ENCODE measurements at regions not wholly inside any gene's neighbourhood (a gene's known extent, or its start where the extent isn't known, plus 50 kb on each side); places are given as distances from the start of the nearest gene placed in this dataset.
"Not testable (repeated sequence)": the region's sequence is repeated elsewhere in the genome, so short reads cannot be mapped to it uniquely, and the experiment has no call there.

GRCh38 chr6:159522877-159523547 is 170.0 kb downstream of the SOD2 start:
- no peak for DNase-seq

DNA sequence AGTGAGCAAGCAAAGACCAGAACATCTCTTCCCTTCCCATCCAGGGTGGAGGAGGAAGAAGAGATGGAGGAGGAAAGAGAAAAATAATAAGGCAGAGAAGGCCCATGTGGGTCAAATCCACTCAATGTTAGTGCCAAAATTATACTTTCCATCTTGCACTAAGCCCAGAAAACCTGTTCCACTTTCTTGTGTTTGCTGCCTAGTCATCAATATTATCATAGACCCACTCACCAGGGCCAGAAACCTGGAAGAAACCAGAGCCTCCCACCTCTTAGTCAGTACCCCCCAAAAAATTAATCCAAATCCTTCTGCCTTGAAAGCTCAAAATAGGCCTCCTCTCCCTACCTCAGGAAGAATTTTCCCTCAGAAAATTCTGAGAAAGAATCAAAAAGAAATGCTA is 171.1 kb downstream of the SOD2 start:
- DNase-seq = no peak

DNA sequence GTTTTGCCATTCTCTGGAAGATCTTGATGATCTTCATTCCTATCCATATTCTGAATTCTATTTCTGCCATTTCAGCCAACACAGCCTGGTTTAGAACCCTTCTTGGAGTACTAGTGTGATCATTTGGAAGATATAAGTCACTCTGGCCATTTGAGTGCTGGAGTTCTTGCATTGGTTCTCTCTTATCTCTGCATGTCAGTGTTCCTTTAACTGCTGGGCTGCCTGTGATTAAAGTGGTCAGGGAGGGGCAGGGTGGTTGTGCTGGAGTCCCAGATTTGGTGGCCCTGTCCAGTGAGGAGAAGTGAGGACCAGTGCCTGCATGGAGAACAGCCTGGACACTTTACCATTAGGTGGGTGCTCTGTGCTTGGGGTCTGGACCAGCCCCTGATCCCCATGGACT is 173.0 kb downstream of the SOD2 start:
- no peak for DNase-seq

- not testable (repeated sequence) for DNase-seq
Observed at GRCh38 chr6:159515811-159516210, 177.2 kb downstream of the SOD2 start.

DNA sequence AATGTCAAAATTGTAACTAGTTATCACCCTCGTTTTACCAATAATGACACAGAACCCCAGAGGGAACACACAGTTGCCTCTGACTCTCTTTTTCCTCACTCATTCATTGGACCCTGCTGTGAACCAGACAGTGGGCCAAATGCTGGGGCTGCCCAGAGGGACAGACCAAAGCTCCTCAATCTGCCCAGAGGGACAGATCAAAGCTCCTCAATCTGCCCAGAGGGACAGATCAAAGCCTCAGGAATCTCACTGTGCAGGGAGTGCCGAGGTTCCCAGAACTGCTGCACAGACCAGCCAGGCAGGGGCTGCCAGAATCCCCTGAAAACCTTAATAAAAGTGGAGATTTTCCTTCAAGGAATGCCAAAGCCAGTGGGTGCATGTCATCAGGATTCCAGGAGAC is 179.1 kb downstream of the SOD2 start:
- DNase-seq = no peak

DNA sequence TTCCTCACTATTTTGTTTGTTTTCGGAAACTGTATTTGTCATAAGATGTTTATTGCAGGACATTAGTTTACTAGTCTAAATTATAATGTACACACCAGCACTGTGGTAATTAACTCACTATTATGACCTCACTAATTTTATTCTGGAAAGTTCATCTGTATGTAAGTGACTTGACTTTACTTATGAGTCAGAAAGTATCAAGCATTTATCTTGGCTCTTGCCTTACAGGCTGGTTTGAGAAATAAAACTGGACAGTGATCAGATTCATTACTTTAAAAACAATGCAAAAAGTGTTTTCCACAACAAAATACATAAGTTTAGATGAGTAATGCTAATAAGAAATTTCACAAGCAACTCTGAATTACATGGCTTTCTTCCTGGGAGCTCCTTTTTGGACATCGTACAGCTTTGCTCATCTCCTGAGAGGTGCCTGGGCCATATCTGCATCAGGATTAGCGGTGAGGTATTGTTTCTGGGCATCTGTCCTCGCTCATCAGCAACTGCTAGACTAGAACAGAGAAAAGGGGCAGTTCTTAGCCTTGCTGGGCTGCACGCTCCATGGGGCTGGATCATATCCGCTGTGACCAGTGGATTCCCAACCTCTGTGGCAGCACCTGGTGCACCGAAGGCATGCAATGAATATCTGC is 179.8 kb downstream of the SOD2 start:
- DNase-seq = no peak

DNA sequence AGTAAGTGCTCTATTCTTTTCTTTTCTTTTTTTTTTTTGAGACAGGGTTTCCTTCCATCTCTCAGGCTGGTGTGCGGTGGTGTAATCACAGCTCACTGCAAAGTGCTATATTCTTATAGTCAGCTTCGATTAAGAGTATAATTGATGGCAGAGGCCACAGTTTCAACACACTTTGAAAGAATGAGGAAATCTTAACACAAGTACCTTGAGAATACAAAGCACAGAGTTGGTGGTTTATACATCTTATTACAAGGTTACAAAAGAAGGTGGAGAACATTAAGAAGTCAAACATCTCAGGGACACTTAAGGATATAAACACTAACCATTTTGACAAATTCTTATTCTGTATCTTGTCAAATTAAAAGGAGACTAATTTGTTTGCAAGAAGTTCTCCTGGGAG is 180.5 kb downstream of the SOD2 start:
- no peak for DNase-seq

DNA sequence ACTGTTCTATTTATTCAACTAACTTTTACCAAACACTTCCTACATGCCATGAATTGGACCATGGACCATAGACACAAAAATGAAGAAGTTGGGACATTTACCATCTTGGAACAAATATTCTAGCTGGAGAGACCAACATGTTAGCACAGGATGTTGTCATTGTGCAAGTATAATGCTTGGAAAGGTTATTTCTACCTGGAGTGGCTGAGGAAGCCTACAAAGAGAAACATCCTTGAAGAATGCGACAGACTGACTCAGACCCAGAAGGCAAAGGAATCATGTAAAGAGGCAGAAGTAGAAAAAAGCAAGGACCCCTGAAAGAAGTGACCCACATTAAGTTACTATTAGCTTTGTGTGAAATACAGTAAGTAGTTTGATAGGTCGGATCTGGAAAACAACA is 180.9 kb downstream of the SOD2 start:
- DNase-seq = no peak

DNA sequence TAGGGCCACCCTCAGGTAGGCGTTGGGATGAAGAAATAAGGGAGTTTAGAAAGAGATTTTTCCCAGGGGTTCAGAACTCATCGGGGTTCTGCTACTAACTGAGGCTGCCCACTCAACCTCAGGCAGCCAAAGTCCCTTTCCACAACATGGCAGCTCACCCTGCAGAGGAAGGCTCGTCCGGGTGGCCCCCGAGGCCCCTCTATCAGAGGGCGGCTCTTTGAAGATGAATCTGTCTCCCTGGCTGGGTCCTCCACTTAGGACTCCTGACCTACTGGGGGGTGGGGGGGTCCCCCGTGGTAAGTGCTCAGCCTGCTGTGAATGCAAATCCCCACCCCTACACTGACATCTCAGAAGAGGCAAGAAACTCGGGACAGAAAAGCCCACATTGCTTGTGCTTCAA is 182.9 kb downstream of the SOD2 start:
- no peak for DNase-seq

- no peak for DNase-seq
Observed at GRCh38 chr6:159508931-159509330, 184.1 kb downstream of the SOD2 start.

DNA sequence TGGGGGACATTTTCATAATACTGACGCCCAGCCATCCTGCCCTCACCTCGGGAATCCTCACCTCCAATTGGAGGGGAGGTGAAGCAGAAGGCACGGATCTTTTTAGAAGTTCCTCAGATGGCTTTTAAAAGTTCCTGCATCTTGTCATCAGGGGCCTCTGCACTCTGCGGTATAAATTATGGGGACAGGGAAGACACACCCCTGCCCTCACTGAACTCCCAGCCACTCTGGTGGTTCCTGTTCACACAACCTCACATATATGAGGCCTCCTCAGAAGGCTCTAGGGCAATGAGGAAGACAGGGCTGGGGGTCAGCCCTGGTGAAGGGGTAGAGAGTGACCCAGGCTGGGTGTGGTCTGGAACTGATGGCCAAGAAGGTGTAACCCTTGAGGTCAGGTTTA is 187.0 kb downstream of the SOD2 start:
- no peak for DNase-seq

DNA sequence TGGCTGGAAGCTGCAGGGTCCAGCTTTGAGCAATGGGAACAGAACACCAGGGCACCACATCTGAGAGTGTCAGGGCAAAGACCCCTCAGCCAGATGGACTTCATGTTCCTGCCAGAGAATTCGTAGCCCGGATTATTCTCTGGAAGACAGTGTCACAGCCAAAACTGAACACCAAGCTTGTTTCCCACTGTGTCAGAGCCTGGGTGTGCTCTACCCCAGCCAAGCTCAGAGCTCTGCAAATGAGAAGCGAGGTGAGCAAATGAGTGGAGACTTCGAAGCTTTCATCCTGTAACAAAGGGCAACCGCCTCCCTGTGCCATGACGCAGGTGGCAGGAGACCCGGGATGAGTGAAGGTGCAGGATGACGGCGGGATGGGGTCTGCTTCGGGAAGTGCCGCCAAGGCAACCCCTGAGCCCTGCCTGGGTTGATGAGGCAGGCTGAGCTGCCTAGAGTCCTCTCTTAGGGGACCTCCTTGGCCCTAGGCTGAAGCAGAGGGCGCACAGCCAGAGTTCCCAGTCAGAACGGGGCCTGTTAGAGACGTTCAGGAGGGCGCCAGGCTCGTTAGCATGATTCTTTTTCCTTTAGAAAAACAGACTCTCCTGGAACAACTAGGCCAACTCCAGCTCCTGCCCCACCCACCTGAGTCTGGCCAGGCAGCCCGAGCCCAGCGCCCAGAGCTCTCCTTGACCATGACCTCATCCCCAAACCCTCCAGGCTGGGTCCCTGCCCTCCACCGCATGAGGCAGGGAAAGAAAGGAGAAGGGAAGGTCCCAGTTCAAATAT is 187.7 kb downstream of the SOD2 start:
- no peak for DNase-seq

DNA sequence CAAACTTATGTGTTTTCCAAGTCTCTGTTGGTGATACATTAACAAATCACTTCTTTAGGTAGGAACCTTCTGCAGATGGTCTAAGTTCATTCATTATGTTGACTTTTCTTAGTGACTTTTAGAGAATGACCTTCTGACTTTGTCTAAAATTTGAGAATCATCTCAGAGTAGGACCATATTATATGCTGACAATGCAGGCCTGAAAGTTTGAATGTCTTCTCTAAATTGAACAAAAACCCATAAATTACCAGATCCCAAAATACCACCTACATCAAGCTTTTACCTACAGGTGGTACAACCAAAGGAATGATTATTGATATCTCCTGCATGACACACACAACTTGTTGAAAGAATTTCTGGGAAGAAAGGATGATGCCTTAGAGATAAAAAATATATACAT is 191.5 kb downstream of the SOD2 start:
- no peak for DNase-seq

DNA sequence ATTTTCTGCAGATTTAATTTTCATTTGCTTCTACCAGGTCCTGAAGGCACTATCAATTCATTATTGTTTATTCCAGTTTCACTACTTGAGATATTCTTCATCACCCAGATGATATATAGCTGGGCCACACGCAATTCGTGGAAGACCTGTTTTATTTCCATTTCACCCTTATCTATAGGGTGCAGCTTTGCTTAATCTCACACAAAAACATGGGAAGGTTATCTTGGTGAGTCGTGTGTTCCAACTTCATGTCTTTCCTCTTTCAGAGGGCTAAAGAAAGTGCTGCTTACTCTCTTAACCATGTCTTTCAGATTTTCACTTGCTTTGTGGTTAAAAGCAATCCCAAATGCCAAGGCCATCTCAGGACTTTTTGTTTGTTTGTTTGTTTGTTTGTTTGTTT is 194.0 kb downstream of the SOD2 start:
- no peak for DNase-seq

DNA sequence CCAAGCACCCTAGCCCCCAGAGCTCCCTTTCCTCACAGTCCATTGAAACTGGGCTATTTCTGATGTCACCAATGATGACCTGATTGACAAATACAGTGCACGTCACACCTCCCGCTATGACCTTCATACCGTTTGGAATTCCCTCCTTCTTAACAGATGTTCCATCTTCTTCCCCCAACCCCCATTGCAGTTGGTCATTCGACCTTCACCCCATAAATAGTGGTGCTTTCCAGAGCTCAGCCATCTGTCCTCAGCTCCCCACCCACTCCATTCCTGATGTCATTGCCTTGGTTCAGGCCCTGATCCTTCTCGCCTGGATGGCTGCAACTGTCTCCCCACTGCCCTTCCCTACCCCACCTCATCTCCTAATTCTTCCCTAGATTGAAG is 198.5 kb downstream of the SOD2 start:
- DNase-seq = no peak

DNA sequence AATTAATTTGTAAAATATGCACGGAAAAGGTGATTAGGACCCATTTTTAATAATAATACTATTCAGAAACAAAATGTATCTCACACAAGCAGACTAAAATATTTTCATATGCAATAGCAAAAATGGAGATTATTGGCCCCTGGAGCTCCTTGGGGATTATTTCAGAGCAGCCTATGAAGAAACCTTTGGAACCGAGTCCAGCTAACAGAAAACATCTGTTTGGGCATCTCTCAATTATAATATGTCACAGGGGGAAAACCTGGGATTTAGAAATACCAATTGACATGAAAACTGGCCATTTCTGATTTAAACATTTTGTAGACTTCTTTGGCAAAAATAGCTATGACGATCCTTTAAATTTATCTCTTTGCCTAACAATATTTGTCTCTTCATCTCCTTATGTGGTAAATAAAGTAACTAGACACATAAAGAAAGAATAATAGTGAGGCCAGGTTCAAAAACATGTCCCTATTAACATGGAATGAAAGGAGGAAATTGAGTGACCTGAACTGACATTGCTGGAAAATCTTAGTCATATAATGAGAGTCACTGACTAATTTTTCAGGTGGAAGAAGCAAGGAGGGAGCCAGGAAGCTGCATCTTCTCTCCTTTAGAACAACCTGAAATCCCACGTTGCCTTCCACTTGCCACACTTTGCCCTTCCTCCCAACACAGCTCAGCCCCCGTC is 199.0 kb downstream of the SOD2 start:
- DNase-seq = no peak

- no peak for DNase-seq
Observed at GRCh38 chr6:159493231-159493897, 199.7 kb downstream of the SOD2 start.

DNA sequence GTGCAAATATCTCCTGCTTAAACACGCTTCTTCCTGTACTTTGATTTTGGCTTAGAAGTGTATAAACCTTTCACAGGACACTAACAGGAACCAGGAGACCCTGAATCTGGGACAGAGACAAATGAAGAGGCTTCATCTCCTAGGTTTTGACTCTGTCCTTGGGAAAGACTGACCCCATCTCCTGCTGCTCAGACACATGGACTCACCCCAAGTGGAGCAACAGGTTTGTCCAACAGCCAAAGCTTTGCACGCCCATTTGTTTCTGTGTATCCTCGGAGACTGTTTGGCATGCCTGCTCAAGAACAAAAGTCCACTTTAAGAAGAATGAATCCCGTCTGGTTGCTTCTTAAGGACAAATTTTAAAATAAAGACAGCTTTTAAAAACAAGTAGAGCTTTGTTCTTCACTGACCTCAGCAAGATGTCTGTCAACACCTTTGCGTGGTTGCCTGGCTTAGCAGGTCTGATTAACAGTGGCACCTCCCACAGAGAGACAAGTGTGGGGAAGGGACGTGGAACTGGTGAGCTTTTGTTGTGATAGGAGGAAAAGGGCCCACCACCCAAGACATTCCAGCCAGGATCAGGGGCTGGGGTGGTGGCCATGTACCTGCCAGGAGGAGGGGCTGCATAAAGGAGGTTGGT is 202.6 kb downstream of the SOD2 start:
- no peak for DNase-seq

- no peak for DNase-seq
Observed at GRCh38 chr6:159487636-159488035, 205.4 kb downstream of the SOD2 start.

- DNase-seq = no peak
Observed at GRCh38 chr6:159483259-159483658, 209.8 kb downstream of the SOD2 start.

GRCh38 chr6:159481897-159482296 is 211.1 kb downstream of the SOD2 start:
- DNase-seq = no peak

- DNase-seq = no peak
Observed at GRCh38 chr6:159480471-159480870, 212.6 kb downstream of the SOD2 start.

DNA sequence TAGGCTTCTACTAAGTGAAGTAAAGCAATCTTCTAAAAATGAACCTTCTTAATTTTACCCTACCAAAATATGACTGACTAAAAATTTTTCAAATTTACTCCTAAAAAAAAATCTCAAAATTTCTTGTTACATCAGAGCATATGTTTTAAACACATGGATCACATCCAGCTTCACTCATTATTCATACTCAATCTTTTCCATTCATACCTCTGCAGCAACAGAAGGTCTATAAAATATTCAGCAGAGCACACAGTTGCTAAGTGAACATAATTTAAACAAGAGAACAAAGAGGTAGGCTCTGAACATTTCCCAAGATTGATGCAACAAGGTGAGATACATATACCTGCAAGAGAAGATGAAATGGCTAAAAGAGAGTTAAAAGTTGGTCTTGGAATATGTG is 213.9 kb downstream of the SOD2 start:
- no peak for DNase-seq
